ENCODE measurements at regions not wholly inside any gene's neighbourhood (a gene's known extent, or its start where the extent isn't known, plus 50 kb on each side); places are given as distances from the start of the nearest gene placed in this dataset.
"Not testable (repeated sequence)": the region's sequence is repeated elsewhere in the genome, so short reads cannot be mapped to it uniquely, and the experiment has no call there.

GRCh38 chr21:27033471-27033870, 66.6 kb upstream of the ADAMTS5 start:
- Histone ChIP-seq H3K36me3 (ENCODE audit: insufficient read depth, low read length, poor library complexity, severe bottlenecking) (no peaks in the 10 kb centered on the region), H3K27ac (ENCODE audit: low read depth, low read length, poor library complexity, severe bottlenecking) (no peak overlapping the region), H3K9me3 (ENCODE audit: low read depth, low read length, poor library complexity, severe bottlenecking) (no peaks in the 10 kb centered on the region), H3K27me3 (replicated peaks; ENCODE audit: insufficient read depth, low read depth, low read length, poor library complexity) (no peaks in the 10 kb centered on the region), H3K4me3 (ENCODE audit: low read depth, low read length, poor library complexity, severe bottlenecking) (no peak overlapping the region), H3K4me1 (ENCODE audit: insufficient read depth, low read length, poor library complexity, severe bottlenecking) (no peaks in the 10 kb centered on the region)
- POLR2A ChIA-PET (ENCODE audit: low non-redundant PET), result no interaction called here
- DNase-seq (ENCODE audit: low spot score), result no peak
- CTCF ChIA-PET, result no interaction called here
- TF ChIP-seq CTCF (conservative IDR thresholded peaks at IDR 0.05; ENCODE audit: low read depth, low read length) (no peak), EZH2 (IDR thresholded peaks at IDR 0.05; ENCODE audit: borderline replicate concordance, low read depth, low read length, poor library complexity, severe bottlenecking) (no peak)
- no TSS peak for BruUV-seq (replicated peaks)
- intact Hi-C loops (cut with micrococcal nuclease; ENCODE audit: unreplicated experiment), result no loop called here

- H3K27ac ChIP-seq (ENCODE audit: low read depth, low read length, poor library complexity, severe bottlenecking), result no peak overlapping the region
- CTCF ChIA-PET, result no interaction called here
- POLR2A ChIA-PET (ENCODE audit: low non-redundant PET), result no interaction called here
- H3K4me3 ChIP-seq (ENCODE audit: low read depth, low read length, poor library complexity, severe bottlenecking), result no peak overlapping the region
- no peak for TF ChIP-seq CTCF (conservative IDR thresholded peaks at IDR 0.05; ENCODE audit: low read depth, low read length)
- TF ChIP-seq EZH2 (IDR thresholded peaks at IDR 0.05; ENCODE audit: borderline replicate concordance, low read depth, low read length, poor library complexity, severe bottlenecking), result no peak
- no peaks in the 10 kb centered on the region for H3K4me1 ChIP-seq (ENCODE audit: insufficient read depth, low read length, poor library complexity, severe bottlenecking)
- no TSS peak for BruUV-seq (replicated peaks)
- DNase-seq (ENCODE audit: low spot score), result no peak
- peaks cover 6% of the 10 kb centered on the region for H3K27me3 ChIP-seq (replicated peaks; ENCODE audit: insufficient read depth, low read depth, low read length, poor library complexity)
- H3K36me3 ChIP-seq (ENCODE audit: insufficient read depth, low read length, poor library complexity, severe bottlenecking), result no peaks in the 10 kb centered on the region
- no peaks in the 10 kb centered on the region for H3K9me3 ChIP-seq (ENCODE audit: low read depth, low read length, poor library complexity, severe bottlenecking)
- intact Hi-C loops (cut with micrococcal nuclease; ENCODE audit: unreplicated experiment), result no loop called here
Measured at GRCh38 chr21:27026501-27026900, 59.6 kb upstream of the ADAMTS5 start.

- intact Hi-C loops (cut with micrococcal nuclease; ENCODE audit: unreplicated experiment); H3K27ac ChIP-seq (ENCODE audit: low read depth, low read length, poor library complexity, severe bottlenecking); H3K4me1 ChIP-seq (ENCODE audit: insufficient read depth, low read length, poor library complexity, severe bottlenecking); H3K36me3 ChIP-seq (ENCODE audit: insufficient read depth, low read length, poor library complexity, severe bottlenecking); POLR2A ChIA-PET (ENCODE audit: low non-redundant PET); CTCF ChIA-PET; DNase-seq (ENCODE audit: low spot score); H3K9me3 ChIP-seq (ENCODE audit: low read depth, low read length, poor library complexity, severe bottlenecking); H3K27me3 ChIP-seq (replicated peaks; ENCODE audit: insufficient read depth, low read depth, low read length, poor library complexity); H3K4me3 ChIP-seq (ENCODE audit: low read depth, low read length, poor library complexity, severe bottlenecking); BruUV-seq (replicated peaks): not testable (repeated sequence)
Measured at GRCh38 chr21:27025708-27026107, 58.8 kb upstream of the ADAMTS5 start.

GRCh38 chr21:27024971-27025370, 58.1 kb upstream of the ADAMTS5 start:
- BruUV-seq (replicated peaks), result no TSS peak
- no peak overlapping the region for H3K27ac ChIP-seq (ENCODE audit: low read depth, low read length, poor library complexity, severe bottlenecking)
- intact Hi-C loops (cut with micrococcal nuclease; ENCODE audit: unreplicated experiment), result no loop called here
- H3K4me3 ChIP-seq (ENCODE audit: low read depth, low read length, poor library complexity, severe bottlenecking), result no peak overlapping the region
- ChIA-PET POLR2A (ENCODE audit: low non-redundant PET) (no interaction called here), CTCF (no interaction called here)
- H3K4me1 ChIP-seq (ENCODE audit: insufficient read depth, low read length, poor library complexity, severe bottlenecking), result no peaks in the 10 kb centered on the region
- no peak for DNase-seq (ENCODE audit: low spot score)
- peaks cover 6% of the 10 kb centered on the region for H3K27me3 ChIP-seq (replicated peaks; ENCODE audit: insufficient read depth, low read depth, low read length, poor library complexity)
- no peak for TF ChIP-seq CTCF (conservative IDR thresholded peaks at IDR 0.05; ENCODE audit: low read depth, low read length)
- no peak for TF ChIP-seq EZH2 (IDR thresholded peaks at IDR 0.05; ENCODE audit: borderline replicate concordance, low read depth, low read length, poor library complexity, severe bottlenecking)
- H3K9me3 ChIP-seq (ENCODE audit: low read depth, low read length, poor library complexity, severe bottlenecking), result no peaks in the 10 kb centered on the region
- H3K36me3 ChIP-seq (ENCODE audit: insufficient read depth, low read length, poor library complexity, severe bottlenecking), result no peaks in the 10 kb centered on the region

Data from A673 (cell line).